Ovary (tissue), 7 donors: ENCODE measurements at regions not wholly inside any gene's neighbourhood (a gene's known extent, or its start where the extent isn't known, plus 50 kb on each side); places are given as distances from the start of the nearest gene placed in this dataset.

ENCODE experiments used
- DNase-seq, 5 donors: peaks; one replicate each; pipeline ENCODE4 v3.0.0-alpha.2; 2019 to 2020
- H3K27ac ChIP-seq, 2 donors: fragments of 200-600 bp; one replicate each; pipeline versions ENCODE4 v1.5.1 to v1.8.0; 2019 to 2022
- H3K27me3 ChIP-seq: fragments of 200-600 bp; one replicate; pipeline ENCODE4 v1.8.0; 2022
- H3K36me3 ChIP-seq: fragments of 200-600 bp; sonication (generic); one replicate; pipeline ENCODE4 v1.5.1; 2019
- H3K4me1 ChIP-seq: one replicate; pipeline ENCODE4 v1.8.1; 2013; ENCODE audit warnings: mild to moderate bottlenecking, moderate library complexity; ENCODE audit not compliant: insufficient read depth
- H3K4me3 ChIP-seq: fragments of 200-600 bp; sonication (generic); one replicate; pipeline ENCODE4 v1.5.1; 2017
- H3K9me3 ChIP-seq, 2 donors: fragments of 200-600 bp in 1 of 2; sonication (generic) in 1 of 2; one replicate each; pipeline versions ENCODE4 v1.5.1 to v1.8.1; 2013 to 2019; ENCODE audit warnings: mild to moderate bottlenecking in 1 of 2, moderate library complexity in 1 of 2
- EP300 ChIP-seq: sonication (generic); formaldehyde crosslinking; IDR thresholded peaks from one replicate; pipeline ENCODE4 v1.6.1; 2017; ENCODE audit warnings: antibody characterized with exemption
- POLR2A ChIP-seq: fragments of 450-650 bp; IDR thresholded peaks from one replicate; pipeline ENCODE4 v1.6.1; 2017; ENCODE audit warnings: antibody characterized with exemption, mild to moderate bottlenecking, moderate library complexity
- WGBS, 3 donors: extraction: QIAGEN DNeasy Blood & Tissue Kit in 1 of 3; methylation state at CpG; one replicate each; pipeline versions ENCODE4 v1.1.5 to v1.1.7; 2013 to 2017; 5-methylcytosine and 5-hydroxymethylcytosine counted together
- intact Hi-C, 4 donors: fragments of 100-400 bp; cut with DNase I; formaldehyde crosslinking; loops; one replicate each; pipeline versions ENCODE4 v1.11.0 to v1.15.1; 2022 to 2023
- TF ChIP-seq, protein P1 (sequence below), 3 donors: fragments of 450-650 bp in 2 of 3; fragments of 200-600 bp in 1 of 3; IDR thresholded peaks; one replicate each; pipeline versions ENCODE4 v1.5.1 to v1.8.0; 2016 to 2022; ENCODE audit warnings: antibody characterized with exemption in 3 of 3, mild to moderate bottlenecking in 1 of 3
- donor health status: DM: no; HTN: no; CAD: no; lungs with moderate emphysema.
- donor health status: DM: no; HTN: no; CAD: no.
- donor health status: Bipolar disorder and iron deficiency.
- donor health status: DM: no; HTN: no; CAD: no.
- donor health status: DM: yes; HTN: yes; CAD: no.

DNA sequence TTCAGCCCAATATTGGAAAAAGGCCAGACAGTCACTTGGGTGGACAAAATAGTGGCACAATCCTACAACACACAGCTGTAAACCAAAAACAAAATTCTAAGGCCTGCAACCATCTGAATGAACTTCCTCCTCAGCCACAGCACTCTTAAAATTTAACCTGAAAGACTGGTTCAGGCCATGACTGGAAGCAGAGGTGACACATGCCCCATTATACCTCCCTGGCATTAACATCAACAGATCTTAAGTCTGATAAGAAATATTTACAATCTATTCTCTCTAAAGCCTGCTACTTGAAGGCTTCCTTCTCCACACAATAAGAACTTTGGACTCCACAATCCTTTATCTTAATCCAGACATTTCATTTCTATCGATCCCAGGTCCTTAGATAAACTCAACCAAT is 192.4 kb upstream of the LRP1B start:
- Histone ChIP-seq H3K4me1 (no peaks in the 10 kb centered on the region), H3K9me3 (no peaks in the 10 kb centered on the region), H3K4me3 (no peak overlapping the region), H3K27ac (no peak overlapping the region), H3K36me3 (no peaks in the 10 kb centered on the region), H3K27me3 (no peaks in the 10 kb centered on the region)
- no peak for DNase-seq
- intact Hi-C loops = no loop called here
- 67 to 88% (median 74%) methylated on average over 1 of the region's 1 CpG for WGBS, 3 donors
- TF ChIP-seq, protein P1, sequence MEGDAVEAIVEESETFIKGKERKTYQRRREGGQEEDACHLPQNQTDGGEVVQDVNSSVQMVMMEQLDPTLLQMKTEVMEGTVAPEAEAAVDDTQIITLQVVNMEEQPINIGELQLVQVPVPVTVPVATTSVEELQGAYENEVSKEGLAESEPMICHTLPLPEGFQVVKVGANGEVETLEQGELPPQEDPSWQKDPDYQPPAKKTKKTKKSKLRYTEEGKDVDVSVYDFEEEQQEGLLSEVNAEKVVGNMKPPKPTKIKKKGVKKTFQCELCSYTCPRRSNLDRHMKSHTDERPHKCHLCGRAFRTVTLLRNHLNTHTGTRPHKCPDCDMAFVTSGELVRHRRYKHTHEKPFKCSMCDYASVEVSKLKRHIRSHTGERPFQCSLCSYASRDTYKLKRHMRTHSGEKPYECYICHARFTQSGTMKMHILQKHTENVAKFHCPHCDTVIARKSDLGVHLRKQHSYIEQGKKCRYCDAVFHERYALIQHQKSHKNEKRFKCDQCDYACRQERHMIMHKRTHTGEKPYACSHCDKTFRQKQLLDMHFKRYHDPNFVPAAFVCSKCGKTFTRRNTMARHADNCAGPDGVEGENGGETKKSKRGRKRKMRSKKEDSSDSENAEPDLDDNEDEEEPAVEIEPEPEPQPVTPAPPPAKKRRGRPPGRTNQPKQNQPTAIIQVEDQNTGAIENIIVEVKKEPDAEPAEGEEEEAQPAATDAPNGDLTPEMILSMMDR (IDR thresholded peaks at IDR 0.05) = no peak
- TF ChIP-seq EP300 (no peak), POLR2A (no peak)

DNA sequence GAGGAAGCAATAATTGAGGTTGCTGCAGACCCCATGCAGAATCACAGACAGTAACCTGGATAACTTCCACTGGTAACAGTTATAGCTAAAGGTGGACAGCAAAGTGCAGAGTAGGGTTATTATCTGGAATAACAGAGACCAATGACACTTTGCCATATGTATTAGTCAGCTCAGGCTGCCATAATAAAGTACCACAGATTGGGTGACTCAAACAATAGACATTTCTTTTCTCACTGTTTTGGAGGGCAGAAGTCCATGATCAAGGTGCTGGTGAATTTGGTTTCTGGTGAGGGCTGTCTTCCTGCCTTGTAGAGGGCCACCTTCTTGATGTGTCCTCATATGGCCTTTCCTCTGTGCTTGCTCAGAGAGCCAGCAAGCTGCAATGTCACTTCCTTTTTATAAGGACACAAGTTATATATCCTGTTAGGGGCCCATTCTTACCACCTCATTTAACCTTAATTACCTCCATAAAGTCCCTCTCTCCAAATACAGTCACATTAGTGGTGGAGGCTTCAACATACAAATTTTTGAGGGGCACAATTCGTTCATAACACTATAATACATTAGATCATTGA is 191.0 kb upstream of the LRP1B start:
- intact Hi-C loops = no loop called here
- H3K4me1 ChIP-seq = no peaks in the 10 kb centered on the region
- 69 to 74% (median 69%) methylated on average over 1 of the region's 1 CpG for WGBS, 3 donors
- H3K27ac ChIP-seq = no peak overlapping the region
- TF ChIP-seq, protein P1 (IDR thresholded peaks at IDR 0.05) = no peak
- TF ChIP-seq EP300 (no peak), POLR2A (no peak)
- no peak for DNase-seq
- H3K4me3 ChIP-seq = no peak overlapping the region
- no peaks in the 10 kb centered on the region for H3K36me3 ChIP-seq
- H3K27me3 ChIP-seq = no peaks in the 10 kb centered on the region
- H3K9me3 ChIP-seq = no peaks in the 10 kb centered on the region

DNA sequence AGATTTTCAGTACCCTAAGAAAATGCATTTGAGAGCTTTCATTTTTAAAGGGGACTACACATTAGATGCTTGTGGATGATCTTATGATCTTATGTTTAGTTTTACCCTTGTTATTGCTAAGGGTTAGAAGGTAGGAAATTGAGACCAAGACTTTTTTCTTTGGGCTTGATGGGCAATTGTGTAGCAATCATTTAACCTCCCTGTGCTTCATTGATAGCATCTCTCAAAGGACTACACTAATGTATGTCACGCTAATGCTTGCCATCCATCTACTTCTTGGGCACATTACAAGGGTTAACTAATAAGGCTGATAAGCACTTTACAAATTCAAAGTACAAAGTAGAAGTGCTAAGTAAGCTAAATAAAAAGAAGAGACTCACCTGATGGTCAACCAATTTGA is 189.3 kb upstream of the LRP1B start:
- no peaks in the 10 kb centered on the region for H3K9me3 ChIP-seq
- WGBS, 3 donors = 96 to 98% (median 96%) methylated on average over 1 of the region's 1 CpG
- H3K27ac ChIP-seq = no peak overlapping the region
- no peaks in the 10 kb centered on the region for H3K27me3 ChIP-seq
- no peaks in the 10 kb centered on the region for H3K4me1 ChIP-seq
- intact Hi-C loops = no loop called here
- TF ChIP-seq EP300 (no peak), POLR2A (no peak)
- TF ChIP-seq, protein P1 (IDR thresholded peaks at IDR 0.05) = no peak
- no peak for DNase-seq
- H3K36me3 ChIP-seq = no peaks in the 10 kb centered on the region
- no peak overlapping the region for H3K4me3 ChIP-seq

DNA sequence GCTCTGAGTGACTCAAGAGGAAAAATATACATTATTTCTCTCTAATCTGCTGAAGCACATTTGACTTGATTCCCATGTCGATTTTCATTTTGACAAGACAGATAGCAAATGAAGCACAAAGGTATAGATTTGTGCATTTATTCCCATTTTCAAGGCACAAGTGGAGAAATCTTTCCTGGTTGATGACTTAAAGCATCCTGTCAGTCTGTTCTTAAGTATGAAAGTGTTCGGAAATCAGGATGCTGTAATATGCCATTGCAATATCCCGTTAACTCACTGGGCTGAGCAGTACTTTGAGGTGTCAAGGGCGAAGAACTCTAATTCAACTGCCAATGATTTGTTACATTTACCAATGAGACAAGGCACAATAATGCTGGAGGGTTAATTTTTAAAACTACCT is 185.2 kb upstream of the LRP1B start:
- WGBS, 3 donors = 89 to 90% (median 89%) methylated on average over 4 of the region's 4 CpGs
- Histone ChIP-seq H3K4me3 (no peak overlapping the region), H3K36me3 (no peaks in the 10 kb centered on the region), H3K9me3 (no peaks in the 10 kb centered on the region), H3K4me1 (no peaks in the 10 kb centered on the region), H3K27me3 (no peaks in the 10 kb centered on the region), H3K27ac (no peak overlapping the region)
- no peak for DNase-seq
- TF ChIP-seq, protein P1 (IDR thresholded peaks at IDR 0.05) = no peak
- no peak for TF ChIP-seq EP300
- TF ChIP-seq POLR2A = no peak
- intact Hi-C loops = no loop called here
